Astrocyte of the spinal cord (primary cell): ENCODE measurements at regions not wholly inside any gene's neighbourhood (a gene's known extent, or its start where the extent isn't known, plus 50 kb on each side); places are given as distances from the start of the nearest gene placed in this dataset.

Experiments
- DNase-seq: peaks from one replicate; pipeline ENCODE4 v3.0.0; 2011; ENCODE audit warnings: low read depth, low spot score
- H3K4me3 ChIP-seq: 2 replicates; pipeline ENCODE4 v1.5.1; 2011; ENCODE audit warnings: low read depth, mild to moderate bottlenecking, low read length, moderate library complexity
- in situ Hi-C: cut with HindIII; loops from 2 replicates; pipeline ENCODE4 v1.10.0; 2017; ENCODE audit warnings: low sequenced_read_pairs
- TF ChIP-seq, protein P1 (sequence below): IDR thresholded peaks from 2 replicates; pipeline ENCODE4 v1.5.1; 2012; ENCODE audit warnings: low read depth, mild to moderate bottlenecking, low read length, inconsistent platforms

DNA sequence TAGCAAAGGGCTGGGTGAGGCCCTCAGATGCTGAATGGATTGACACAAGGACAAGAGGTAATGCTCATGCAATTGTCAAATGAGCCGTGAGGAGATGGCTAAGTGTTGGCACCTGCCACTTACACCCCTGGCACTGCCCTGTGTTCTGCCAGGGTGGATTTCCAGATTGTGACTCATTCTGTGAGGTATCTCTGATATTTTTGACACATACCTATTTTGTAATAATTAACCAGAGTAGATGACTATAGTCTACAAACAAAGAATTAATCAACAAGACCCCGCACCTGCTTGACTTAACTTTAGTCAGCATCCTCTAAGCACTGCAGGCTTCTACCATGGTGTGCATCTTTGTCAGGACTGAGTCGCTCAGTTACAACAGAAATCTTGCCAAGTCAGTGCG is 200.8 kb downstream of the DIRAS2 start:
- DNase-seq, result no peak

DNA sequence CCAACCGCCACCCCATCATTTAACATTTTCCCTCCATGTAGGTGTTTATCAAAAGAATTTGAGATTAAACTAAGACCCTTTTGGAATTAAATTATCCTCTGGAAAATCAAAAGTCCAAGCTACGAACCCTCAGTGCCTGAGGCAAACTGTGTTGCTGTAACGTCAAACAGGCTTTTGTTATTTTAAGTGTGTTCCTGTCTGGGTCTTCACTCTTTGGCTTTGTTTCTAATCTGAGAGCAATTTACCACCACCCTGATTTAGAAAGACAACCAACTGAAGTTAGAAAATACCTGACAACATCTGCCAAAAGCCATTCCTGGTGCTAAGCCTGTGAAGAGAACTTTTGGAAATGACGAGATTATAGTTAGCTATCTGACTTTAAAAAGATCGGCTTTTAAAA is 199.9 kb downstream of the DIRAS2 start:
- TF ChIP-seq, protein P1, sequence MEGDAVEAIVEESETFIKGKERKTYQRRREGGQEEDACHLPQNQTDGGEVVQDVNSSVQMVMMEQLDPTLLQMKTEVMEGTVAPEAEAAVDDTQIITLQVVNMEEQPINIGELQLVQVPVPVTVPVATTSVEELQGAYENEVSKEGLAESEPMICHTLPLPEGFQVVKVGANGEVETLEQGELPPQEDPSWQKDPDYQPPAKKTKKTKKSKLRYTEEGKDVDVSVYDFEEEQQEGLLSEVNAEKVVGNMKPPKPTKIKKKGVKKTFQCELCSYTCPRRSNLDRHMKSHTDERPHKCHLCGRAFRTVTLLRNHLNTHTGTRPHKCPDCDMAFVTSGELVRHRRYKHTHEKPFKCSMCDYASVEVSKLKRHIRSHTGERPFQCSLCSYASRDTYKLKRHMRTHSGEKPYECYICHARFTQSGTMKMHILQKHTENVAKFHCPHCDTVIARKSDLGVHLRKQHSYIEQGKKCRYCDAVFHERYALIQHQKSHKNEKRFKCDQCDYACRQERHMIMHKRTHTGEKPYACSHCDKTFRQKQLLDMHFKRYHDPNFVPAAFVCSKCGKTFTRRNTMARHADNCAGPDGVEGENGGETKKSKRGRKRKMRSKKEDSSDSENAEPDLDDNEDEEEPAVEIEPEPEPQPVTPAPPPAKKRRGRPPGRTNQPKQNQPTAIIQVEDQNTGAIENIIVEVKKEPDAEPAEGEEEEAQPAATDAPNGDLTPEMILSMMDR, result no peak
- in situ Hi-C loops, result no loop called here
- no peak overlapping the region for H3K4me3 ChIP-seq
- no peak for DNase-seq

More for the DNA sequence above, 200.8 kb downstream of the DIRAS2 start:
- TF ChIP-seq, protein P1, result no peak
- in situ Hi-C loops, result no loop called here
- H3K4me3 ChIP-seq, result no peak overlapping the region

DNA sequence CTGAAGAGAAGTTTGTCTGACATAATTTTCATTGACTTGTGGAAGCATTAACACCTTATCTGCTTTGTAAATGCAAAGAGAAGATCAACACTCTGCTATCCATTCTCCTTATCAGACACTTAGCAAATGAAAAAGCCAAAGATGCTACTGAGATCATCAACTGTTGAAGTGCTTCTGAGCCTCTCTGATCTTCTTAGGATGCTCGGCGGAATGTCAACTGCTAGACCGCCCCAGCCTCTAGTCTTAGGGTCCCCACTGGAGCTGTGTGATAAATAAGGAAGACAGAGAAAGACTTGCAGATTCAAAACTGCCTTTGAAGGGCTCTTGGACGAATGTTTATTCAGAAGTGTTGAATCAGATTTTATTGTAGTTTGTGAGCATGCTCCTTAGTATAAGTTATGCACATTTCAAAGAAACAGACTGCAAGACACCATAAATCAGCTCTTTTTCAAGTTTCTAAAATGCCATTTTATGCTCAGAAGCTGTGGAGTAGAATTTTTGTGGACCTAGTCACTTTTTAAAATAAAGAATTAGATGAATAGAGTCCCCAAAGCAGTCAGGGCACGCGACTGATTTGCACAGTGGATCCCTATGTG is 197.9 kb downstream of the DIRAS2 start:
- no peak overlapping the region for H3K4me3 ChIP-seq
- TF ChIP-seq, protein P1, result no peak
- in situ Hi-C loops, result no loop called here
- DNase-seq, result no peak

DNA sequence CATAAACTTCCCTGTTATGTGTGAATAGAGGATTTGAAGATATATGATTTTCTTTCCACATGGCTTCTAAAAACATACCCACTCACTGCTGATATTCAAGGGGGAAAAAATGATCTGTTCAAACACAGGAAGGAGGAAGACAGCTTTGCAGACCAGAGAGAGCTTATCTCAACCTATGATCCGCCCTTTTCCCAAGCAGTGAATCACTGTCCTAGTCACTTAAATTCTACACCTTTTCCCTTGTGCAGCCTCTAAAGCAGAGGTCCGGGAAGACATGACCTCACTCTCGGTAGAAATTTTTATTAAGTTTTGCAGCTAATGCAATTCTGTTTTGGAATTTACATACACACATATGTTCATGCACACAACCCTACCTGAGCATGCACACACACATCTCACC is 197.2 kb downstream of the DIRAS2 start:
- DNase-seq, result no peak
- in situ Hi-C loops, result no loop called here
- TF ChIP-seq, protein P1, result no peak
- H3K4me3 ChIP-seq, result no peak overlapping the region

DNA sequence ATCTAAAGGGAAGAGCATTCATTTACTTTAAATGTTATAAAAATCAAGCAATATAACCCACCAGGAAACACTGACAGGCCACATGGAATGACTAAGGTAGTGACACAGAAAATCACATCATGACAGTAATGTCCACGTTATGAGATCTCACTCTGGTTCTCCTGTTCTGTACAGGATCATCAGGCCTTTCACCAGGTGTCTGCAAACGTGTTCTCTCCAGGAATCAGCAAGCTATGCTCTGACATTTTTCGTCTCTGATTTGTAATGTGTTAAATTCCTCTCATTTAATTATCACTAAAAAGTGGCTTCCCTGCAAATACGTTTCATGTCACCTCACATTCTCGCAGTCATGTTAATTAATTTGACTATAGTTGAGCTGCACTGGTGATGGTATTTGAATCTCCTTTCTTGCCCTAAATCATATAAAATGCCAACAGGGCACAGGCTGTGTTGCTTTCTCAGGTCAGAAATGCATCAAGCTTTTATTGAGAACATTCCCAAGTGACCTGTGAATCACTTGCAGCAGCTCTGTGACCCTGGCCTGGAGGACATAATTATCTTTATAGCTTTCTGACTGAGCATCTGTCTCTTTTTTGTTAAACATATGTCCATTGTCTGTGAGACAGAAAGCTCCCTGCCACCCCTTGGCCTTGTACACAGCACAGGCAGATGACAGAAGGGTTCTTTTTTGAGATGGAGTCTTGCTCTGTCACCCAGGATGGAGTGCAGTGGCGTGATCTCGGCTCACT is 196.2 kb downstream of the DIRAS2 start:
- no peak for DNase-seq
- TF ChIP-seq, protein P1, result no peak
- in situ Hi-C loops, result no loop called here
- no peak overlapping the region for H3K4me3 ChIP-seq

DNA sequence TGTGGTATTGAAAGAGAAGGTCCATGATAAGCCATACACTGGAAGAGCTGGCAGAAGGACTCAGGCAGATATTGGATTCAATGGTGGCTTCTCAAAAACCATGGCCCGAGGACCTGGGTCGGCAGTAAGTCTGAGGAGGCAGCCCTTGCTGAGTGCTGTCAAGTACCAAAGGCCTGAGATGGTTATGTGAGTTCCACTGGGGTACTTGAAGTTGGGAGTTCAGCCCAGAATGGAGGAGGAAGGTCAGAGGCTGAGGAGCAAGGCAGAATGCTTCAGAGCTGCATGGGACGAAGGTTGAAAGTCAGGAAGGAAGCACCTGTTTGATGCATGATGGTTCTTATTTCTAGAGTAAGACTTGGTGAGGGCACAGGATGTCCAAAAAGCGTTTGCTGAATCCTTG is 194.9 kb downstream of the DIRAS2 start:
- TF ChIP-seq, protein P1, result no peak
- no peak overlapping the region for H3K4me3 ChIP-seq
- in situ Hi-C loops, result no loop called here
- no peak for DNase-seq
